HepG2 (cell line): ENCODE measurements at regions not wholly inside any gene's neighbourhood (a gene's known extent, or its start where the extent isn't known, plus 50 kb on each side); places are given as distances from the start of the nearest gene placed in this dataset.

Experiments
- ATAC-seq: fragments of 200-7000 bp; cut with Tn5 transposase; 3 replicates; pipeline ENCODE4 v1.9.1; 2020; ENCODE audit warnings: mild to moderate bottlenecking, moderate library complexity
- BruUV-seq: library from RNA; stranded (reverse); fragments of 400-500 nt; replicated peaks from 2 replicates; lab custom pipeline; 2021; lab: Mats Ljungman, UMichigan
- CTCF ChIA-PET: fragments of 300-600 bp; formaldehyde crosslinking; extraction: SDS; loops from one replicate; lab custom pipeline; 2021; ENCODE audit warnings: low total read pairs, inconsistent platforms, low intra/inter-chr PET ratio; lab: Yijun Ruan, JAX
- POLR2A ChIA-PET: fragments of 350-600 bp; sonication (Branson Sonifier 250); formaldehyde crosslinking; loops from one replicate; lab custom pipeline; 2020; ENCODE audit warnings: antibody characterized with exemption, inconsistent platforms; lab: Yijun Ruan, JAX
- DNase-seq: peaks from one replicate; pipeline ENCODE4 v3.0.0-alpha.2; 2015; ENCODE audit warnings: low spot score
- FAIRE-seq: peaks from 3 replicates; lab custom pipeline; 2011; peaks lifted over from hg19 to GRCh38; lab: Jason Lieb, UNC
- H2AFZ ChIP-seq: one replicate; pipeline ENCODE4 v1.6.1; 2011; ENCODE audit warnings: low read length, inconsistent platforms
- H3K27ac ChIP-seq: fragments of 300-600 bp; 3 replicates; pipeline ENCODE4 v1.8.0; 2011; ENCODE audit warnings: mixed run types, mild to moderate bottlenecking, mixed read lengths, low read length, inconsistent platforms; ENCODE audit not compliant: insufficient read depth; ENCODE audit errors: extremely low read length
- H3K27me3 ChIP-seq, 2 experiments: fragments of 200-600 bp in 1 of 2; 2 replicates in 1 of 2; 3 replicates in 1 of 2; pipeline versions ENCODE4 v1.6.0 to v1.8.0; 2011; ENCODE audit warnings: low read length in 2 of 2, mild to moderate bottlenecking in 2 of 2, moderate library complexity in 2 of 2, inconsistent platforms in 1 of 2; ENCODE audit not compliant: insufficient read depth in 2 of 2, control insufficient read depth in 1 of 2
- H3K36me3 ChIP-seq, 2 experiments: fragments of 200-600 bp in 1 of 2; replicated peaks in 1 of 2; 2 replicates in 1 of 2; 3 replicates in 1 of 2; pipeline versions ENCODE4 v1.5.1 to v1.8.0; 2011; ENCODE audit warnings: low read length in 2 of 2, inconsistent platforms in 1 of 2; ENCODE audit not compliant: insufficient read depth in 2 of 2, control insufficient read depth in 1 of 2
- H3K4me1 ChIP-seq: 2 replicates; pipeline ENCODE4 v1.5.1; 2012; ENCODE audit warnings: low read length, inconsistent platforms; ENCODE audit not compliant: insufficient read depth
- H3K4me2 ChIP-seq: 2 replicates; pipeline ENCODE4 v1.6.0; 2011; ENCODE audit warnings: low read depth, low read length, inconsistent platforms
- H3K4me3 ChIP-seq, 3 experiments: fragments of 200-600 bp in 1 of 3; sonication (generic), shearing (Covaris generic) in 1 of 3; replicated peaks in 1 of 3; 2 replicates each; pipeline ENCODE4 v1.5.1; 2011 to 2016; ENCODE audit warnings: low read length in 3 of 3, inconsistent platforms in 2 of 3, low read depth in 2 of 3, mild to moderate bottlenecking in 2 of 3, control low read depth in 1 of 3, mixed read lengths in 1 of 3; ENCODE audit not compliant: insufficient read depth in 1 of 3
- H3K79me2 ChIP-seq: one replicate; pipeline ENCODE4 v1.6.1; 2011; ENCODE audit warnings: low read length, inconsistent platforms; ENCODE audit not compliant: insufficient read depth
- H3K9ac ChIP-seq: 2 replicates; pipeline ENCODE4 v1.6.0; 2011; ENCODE audit warnings: mild to moderate bottlenecking, low read depth, low read length, inconsistent platforms; ENCODE audit not compliant: insufficient read depth
- H3K9me3 ChIP-seq: 2 replicates; pipeline ENCODE4 v1.5.1; 2012; ENCODE audit warnings: mild to moderate bottlenecking, low read length
- H4K20me1 ChIP-seq: 2 replicates; pipeline ENCODE4 v1.6.0; 2011; ENCODE audit warnings: inconsistent platforms, mild to moderate bottlenecking, low read length, moderate library complexity; ENCODE audit not compliant: insufficient read depth
- HNRNPUL1 ChIP-seq: fragments of 200-400 bp; formaldehyde crosslinking; IDR thresholded peaks from 2 replicates; pipeline ENCODE4 v1.6.1; 2017; ENCODE audit warnings: low read depth, mild to moderate bottlenecking, low read length, moderate library complexity
- SIN3A ChIP-seq: IDR thresholded peaks from 2 replicates; pipeline ENCODE4 v1.6.1; 2011; ENCODE audit warnings: low read depth, mild to moderate bottlenecking, control low read depth, low read length, borderline replicate concordance
- SMAD9 ChIP-seq: sonication (generic); formaldehyde crosslinking; IDR thresholded peaks from 2 replicates; pipeline ENCODE4 v1.5.1; 2020; ENCODE audit warnings: mild to moderate bottlenecking, missing genetic modification reagents
- ZFP82 ChIP-seq: sonication (generic); formaldehyde crosslinking; IDR thresholded peaks from 2 replicates; pipeline ENCODE4 v1.5.1; 2020; ENCODE audit warnings: mild to moderate bottlenecking, missing genetic modification reagents, borderline replicate concordance
- ZNF292 ChIP-seq: sonication (generic); formaldehyde crosslinking; IDR thresholded peaks from 2 replicates; pipeline ENCODE4 v1.8.1; 2022; ENCODE audit warnings: mild to moderate bottlenecking, low read depth, missing genetic modification reagents, borderline replicate concordance
- ZNF614 ChIP-seq: IDR thresholded peaks from 2 replicates; pipeline ENCODE4 v1.6.1; 2018; ENCODE audit warnings: missing biosample characterization, missing genetic modification reagents, inconsistent platforms, borderline replicate concordance
- WGBS: methylation state at CpG from one replicate; pipeline ENCODE4 v1.1.6; 2017; ENCODE audit warnings: low lambda C conversion rate; 5-methylcytosine and 5-hydroxymethylcytosine counted together
- in situ Hi-C: cut with HindIII; loops from 2 replicates; pipeline ENCODE4 v1.10.0; 2017; ENCODE audit warnings: low pct_unique_long_range_greater_than_20kb; ENCODE audit not compliant: extremely low pct_ligation_motif_present
- intact Hi-C: fragments of 100-400 bp; cut with micrococcal nuclease; formaldehyde crosslinking; loops from one replicate; pipeline ENCODE4 v1.10.0; 2022; ENCODE audit not compliant: unreplicated experiment
- TF ChIP-seq, protein P1 (sequence below): sonication (generic); formaldehyde crosslinking; IDR thresholded peaks from 2 replicates; pipeline ENCODE4 v1.4.0; 2020; ENCODE audit warnings: missing genetic modification reagents
- TF ChIP-seq, protein P2 (sequence below): sonication (generic); formaldehyde crosslinking; IDR thresholded peaks from 2 replicates; pipeline ENCODE4 v1.4.0; 2020; ENCODE audit warnings: missing genetic modification reagents
- TF ChIP-seq, protein P3 (sequence below): sonication (generic); formaldehyde crosslinking; IDR thresholded peaks from 2 replicates; pipeline ENCODE4 v1.8.1; 2023; ENCODE audit warnings: missing genetic modification reagents, inconsistent platforms, borderline replicate concordance
- TF ChIP-seq, protein P4 (sequence below): sonication (generic); formaldehyde crosslinking; conservative IDR thresholded peaks from 2 replicates; pipeline ENCODE4 v1.4.0; 2020; ENCODE audit warnings: missing genetic modification reagents
- TF ChIP-seq, protein P5 (sequence below): sonication (generic); formaldehyde crosslinking; IDR thresholded peaks from 2 replicates; pipeline ENCODE4 v1.8.0; 2022; ENCODE audit warnings: mild to moderate bottlenecking, missing genetic modification reagents, borderline replicate concordance

DNA sequence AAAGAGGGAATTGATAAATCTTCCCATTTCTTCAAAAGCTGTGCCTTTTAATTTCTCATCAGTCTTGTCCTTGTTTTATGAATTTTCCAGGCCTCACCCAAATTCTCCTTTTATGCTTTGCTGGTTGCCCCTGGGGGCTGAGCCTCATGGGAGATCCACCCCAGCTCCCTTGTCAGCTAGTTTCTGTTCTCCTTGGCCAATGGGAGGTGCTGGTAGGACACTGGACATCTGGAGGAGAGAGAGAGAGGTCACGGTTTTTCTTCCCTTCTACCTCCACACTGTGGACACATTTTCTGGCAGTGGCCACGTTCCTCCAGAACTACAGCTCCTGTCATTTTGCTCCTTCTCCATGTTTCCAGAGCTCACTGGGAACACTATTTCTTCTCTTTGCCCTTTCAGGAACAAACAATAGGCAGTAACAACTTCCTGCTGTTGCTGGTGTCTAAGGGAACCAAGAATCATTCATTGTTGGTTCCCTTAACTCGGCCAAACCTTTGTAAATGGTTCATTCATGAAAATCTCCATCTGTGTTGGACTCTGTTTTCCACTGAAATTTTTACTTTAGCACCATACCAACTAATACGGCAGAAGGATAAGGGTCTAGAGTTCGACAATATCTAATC lies 334.5 kb downstream of the GPAT3 start:
- in situ Hi-C loops (no loop called here), intact Hi-C loops (no loop called here)
- ATAC-seq (no peak), FAIRE-seq (no peak), DNase-seq (no peak)
- Histone ChIP-seq H3K27me3 (no peaks in the 10 kb centered on the region), H2AFZ (no peak overlapping the region), H3K9me3 (no peaks in the 10 kb centered on the region), H3K79me2 (no peaks in the 10 kb centered on the region), H3K4me3 (no peak overlapping the region), H3K27ac (no peak overlapping the region), H3K4me1 (no peaks in the 10 kb centered on the region), H4K20me1 (no peaks in the 10 kb centered on the region), H3K4me2 (no peak overlapping the region), H3K36me3 (no peaks in the 10 kb centered on the region), H3K9ac (no peak overlapping the region)
- no TSS peak for BruUV-seq
- CTCF ChIA-PET: no interaction called here
- no peak for TF ChIP-seq ZNF292
- TF ChIP-seq, protein P1, sequence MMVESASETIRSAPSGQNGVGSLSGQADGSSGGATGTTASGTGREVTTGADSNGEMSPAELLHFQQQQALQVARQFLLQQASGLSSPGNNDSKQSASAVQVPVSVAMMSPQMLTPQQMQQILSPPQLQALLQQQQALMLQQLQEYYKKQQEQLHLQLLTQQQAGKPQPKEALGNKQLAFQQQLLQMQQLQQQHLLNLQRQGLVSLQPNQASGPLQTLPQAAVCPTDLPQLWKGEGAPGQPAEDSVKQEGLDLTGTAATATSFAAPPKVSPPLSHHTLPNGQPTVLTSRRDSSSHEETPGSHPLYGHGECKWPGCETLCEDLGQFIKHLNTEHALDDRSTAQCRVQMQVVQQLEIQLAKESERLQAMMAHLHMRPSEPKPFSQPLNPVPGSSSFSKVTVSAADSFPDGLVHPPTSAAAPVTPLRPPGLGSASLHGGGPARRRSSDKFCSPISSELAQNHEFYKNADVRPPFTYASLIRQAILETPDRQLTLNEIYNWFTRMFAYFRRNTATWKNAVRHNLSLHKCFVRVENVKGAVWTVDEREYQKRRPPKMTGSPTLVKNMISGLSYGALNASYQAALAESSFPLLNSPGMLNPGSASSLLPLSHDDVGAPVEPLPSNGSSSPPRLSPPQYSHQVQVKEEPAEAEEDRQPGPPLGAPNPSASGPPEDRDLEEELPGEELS: no peak
- TF ChIP-seq ZFP82 (CRISPR knock-in tag): no peak
- TF ChIP-seq SMAD9 (CRISPR knock-in tag): no peak
- TF ChIP-seq, protein P2, sequence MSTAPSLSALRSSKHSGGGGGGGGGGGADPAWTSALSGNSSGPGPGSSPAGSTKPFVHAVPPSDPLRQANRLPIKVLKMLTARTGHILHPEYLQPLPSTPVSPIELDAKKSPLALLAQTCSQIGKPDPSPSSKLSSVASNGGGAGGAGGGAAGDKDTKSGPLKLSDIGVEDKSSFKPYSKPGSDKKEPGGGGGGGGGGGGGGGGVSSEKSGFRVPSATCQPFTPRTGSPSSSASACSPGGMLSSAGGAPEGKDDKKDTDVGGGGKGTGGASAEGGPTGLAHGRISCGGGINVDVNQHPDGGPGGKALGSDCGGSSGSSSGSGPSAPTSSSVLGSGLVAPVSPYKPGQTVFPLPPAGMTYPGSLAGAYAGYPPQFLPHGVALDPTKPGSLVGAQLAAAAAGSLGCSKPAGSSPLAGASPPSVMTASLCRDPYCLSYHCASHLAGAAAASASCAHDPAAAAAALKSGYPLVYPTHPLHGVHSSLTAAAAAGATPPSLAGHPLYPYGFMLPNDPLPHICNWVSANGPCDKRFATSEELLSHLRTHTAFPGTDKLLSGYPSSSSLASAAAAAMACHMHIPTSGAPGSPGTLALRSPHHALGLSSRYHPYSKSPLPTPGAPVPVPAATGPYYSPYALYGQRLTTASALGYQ: no peak
- TF ChIP-seq HNRNPUL1: no peak
- TF ChIP-seq, protein P3, sequence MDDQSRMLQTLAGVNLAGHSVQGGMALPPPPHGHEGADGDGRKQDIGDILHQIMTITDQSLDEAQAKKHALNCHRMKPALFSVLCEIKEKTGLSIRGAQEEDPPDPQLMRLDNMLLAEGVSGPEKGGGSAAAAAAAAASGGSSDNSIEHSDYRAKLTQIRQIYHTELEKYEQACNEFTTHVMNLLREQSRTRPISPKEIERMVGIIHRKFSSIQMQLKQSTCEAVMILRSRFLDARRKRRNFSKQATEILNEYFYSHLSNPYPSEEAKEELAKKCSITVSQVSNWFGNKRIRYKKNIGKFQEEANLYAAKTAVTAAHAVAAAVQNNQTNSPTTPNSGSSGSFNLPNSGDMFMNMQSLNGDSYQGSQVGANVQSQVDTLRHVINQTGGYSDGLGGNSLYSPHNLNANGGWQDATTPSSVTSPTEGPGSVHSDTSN: no peak
- TF ChIP-seq SIN3A: no peak
- TF ChIP-seq, protein P4, sequence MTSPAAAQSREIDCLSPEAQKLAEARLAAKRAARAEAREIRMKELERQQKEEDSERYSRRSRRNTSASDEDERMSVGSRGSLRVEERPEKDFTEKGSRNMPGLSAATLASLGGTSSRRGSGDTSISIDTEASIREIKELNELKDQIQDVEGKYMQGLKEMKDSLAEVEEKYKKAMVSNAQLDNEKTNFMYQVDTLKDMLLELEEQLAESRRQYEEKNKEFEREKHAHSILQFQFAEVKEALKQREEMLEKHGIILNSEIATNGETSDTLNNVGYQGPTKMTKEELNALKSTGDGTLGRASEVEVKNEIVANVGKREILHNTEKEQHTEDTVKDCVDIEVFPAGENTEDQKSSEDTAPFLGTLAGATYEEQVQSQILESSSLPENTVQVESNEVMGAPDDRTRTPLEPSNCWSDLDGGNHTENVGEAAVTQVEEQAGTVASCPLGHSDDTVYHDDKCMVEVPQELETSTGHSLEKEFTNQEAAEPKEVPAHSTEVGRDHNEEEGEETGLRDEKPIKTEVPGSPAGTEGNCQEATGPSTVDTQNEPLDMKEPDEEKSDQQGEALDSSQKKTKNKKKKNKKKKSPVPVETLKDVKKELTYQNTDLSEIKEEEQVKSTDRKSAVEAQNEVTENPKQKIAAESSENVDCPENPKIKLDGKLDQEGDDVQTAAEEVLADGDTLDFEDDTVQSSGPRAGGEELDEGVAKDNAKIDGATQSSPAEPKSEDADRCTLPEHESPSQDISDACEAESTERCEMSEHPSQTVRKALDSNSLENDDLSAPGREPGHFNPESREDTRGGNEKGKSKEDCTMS (CRISPR knock-in tag): no peak
- TF ChIP-seq, protein P5, sequence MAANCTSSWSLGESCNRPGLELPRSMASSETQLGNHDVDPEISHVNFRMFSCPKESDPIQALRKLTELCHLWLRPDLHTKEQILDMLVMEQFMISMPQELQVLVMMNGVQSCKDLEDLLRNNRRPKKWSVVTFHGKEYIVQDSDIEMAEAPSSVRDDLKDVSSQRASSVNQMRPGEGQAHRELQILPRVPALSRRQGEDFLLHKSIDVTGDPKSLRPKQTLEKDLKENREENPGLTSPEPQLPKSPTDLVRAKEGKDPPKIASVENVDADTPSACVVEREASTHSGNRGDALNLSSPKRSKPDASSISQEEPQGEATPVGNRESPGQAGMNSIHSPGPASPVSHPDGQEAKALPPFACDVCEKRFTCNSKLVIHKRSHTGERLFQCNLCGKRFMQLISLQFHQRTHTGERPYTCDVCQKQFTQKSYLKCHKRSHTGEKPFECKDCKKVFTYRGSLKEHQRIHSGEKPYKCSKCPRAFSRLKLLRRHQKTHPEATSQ (CRISPR knock-in tag): no peak
- no peak for TF ChIP-seq ZNF614
- WGBS: 20% methylated on average over 5 of the region's 5 CpGs
- POLR2A ChIA-PET: no interaction called here
